DMS153 (cell line): ENCODE measurements at regions not wholly inside any gene's neighbourhood (a gene's known extent, or its start where the extent isn't known, plus 50 kb on each side); places are given as distances from the start of the nearest gene placed in this dataset.
"Not testable (repeated sequence)": the region's sequence is repeated elsewhere in the genome, so short reads cannot be mapped to it uniquely, and the experiment has no call there.

Source experiments
- DNase-seq: peaks from one replicate; lab custom pipeline; 2025; lab: John Stamatoyannopoulos, UW

DNA sequence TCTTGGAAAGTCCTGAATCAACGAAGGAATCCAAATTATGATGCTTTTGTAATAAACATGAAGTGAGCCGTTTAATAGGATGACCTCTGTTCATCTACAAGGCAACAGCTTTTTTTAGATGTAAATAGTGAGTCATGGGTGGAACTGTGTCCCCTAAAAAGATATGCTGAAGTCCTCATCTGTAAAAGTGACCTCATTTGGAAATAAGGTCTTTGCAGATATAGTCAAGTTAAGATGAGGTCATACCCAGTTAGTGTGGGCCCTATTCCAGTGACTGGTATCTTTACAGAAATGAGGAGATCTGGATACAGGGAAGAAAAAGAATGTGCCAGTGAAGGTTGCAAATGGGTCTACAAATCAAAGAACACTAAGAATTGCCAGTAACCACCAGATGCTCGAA, 1287.3 kb upstream of the ADGRL4 start:
- no peak for DNase-seq

GRCh38 chr1:80288750-80289149, 1282.2 kb upstream of the ADGRL4 start:
- not testable (repeated sequence) for DNase-seq

- no peak for DNase-seq
Observed at GRCh38 chr1:80282536-80282935, 1276.0 kb upstream of the ADGRL4 start.

GRCh38 chr1:80278936-80279335, 1272.4 kb upstream of the ADGRL4 start:
- no peak for DNase-seq

GRCh38 chr1:80274256-80274655, 1267.7 kb upstream of the ADGRL4 start:
- DNase-seq = no peak

- no peak for DNase-seq
Observed at GRCh38 chr1:80272495-80272894, 1266.0 kb upstream of the ADGRL4 start.

DNA sequence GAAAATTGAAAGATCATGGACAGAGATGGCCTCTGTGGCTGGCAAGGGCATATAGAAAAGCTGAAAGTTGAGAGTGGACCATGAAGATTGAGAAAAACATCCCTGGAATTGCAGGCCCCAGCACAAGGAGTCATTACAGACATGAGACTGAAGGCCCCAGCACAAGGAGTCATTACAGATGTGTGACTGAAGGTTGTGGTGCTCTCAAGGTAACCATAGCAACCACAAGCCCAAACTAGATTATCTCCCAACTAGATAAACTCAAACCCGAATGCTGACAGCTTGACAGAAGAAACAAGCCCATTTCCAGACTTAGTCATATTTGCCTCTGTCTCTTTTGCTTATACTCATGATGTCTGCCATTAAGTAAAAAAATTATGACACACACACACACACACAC, 1252.1 kb upstream of the ADGRL4 start:
- DNase-seq = no peak

DNA sequence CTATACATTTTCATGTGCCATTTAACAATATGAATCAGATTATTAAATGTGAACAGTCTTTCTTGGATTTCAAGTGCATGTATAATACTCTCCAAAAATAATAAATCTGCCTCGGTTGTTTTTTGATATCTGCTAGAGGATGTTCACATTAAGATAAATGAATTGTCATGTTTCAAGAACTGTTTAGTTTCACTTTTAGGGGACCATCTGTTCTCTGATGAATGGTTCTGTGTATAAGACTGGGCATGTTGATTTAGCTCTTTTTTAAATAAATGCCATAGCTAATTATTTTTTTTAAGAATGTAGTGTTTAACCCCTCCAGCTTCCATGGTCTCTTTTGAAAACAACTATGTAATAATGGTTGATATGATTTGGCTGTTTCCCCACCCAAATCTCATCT, 1245.1 kb upstream of the ADGRL4 start:
- DNase-seq = no peak

DNA sequence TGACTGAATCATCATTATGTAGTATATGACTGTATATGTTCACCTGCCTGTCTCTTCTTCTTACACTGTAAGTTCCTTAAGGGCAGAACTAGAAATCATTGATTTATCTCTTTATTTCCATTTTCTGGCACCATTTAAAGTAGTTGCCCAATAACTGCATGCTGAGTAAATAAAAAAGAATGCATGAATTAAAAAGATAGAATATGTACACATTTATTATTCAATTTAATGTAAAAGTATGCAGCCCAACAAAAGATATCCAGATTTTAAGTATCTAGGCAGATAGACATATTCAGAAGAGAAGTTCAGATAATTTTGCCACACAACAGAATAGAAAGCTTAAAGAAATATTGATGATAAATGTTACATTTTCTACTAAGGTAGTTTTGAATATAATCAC, 1244.6 kb upstream of the ADGRL4 start:
- DNase-seq = no peak

DNA sequence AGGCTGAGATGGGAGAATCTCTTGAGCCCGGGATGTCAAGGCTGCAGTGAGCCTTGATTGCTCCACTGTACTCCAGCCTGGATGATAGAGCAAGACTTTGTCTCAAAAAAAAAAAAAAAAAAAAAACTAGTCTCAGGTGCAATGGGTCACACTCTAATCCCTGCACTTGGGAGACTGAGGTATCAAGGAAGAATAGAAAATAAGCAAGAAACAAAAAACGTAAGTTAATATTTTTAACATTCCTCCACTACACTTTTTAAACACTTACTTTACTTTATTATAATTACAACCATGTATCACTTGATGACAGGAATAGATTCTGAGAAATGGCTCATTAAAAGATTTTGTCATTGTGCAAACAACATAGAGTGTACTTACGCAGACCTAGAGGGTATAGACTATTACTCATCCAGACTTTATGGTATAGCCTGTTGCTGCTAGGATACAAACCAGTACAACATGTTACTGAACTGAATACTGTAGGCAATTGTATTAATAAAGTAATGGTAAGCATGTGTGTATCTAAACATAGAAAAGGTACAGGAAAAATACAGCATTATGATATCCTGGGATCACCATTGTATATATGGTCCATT, 1244.1 kb upstream of the ADGRL4 start:
- no peak for DNase-seq

DNA sequence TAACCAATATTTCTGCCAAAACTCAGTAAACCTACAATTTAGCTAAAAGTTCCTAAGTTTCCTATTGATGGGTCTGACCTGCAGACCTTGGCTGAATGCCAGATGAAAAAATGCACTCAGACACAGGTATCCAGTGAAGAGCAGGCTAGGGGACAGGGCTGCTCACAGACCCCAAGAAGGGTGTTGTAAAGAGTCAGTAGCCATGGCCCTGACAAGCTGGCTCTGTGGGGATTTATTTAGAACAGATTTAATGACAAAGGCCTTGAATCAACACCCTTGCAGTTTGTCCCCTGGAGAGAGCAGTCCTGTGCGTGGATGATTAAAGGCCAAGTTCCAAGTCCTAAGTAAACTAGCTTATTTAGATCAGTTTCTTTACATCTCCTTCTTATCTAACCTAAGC, 1243.2 kb upstream of the ADGRL4 start:
- DNase-seq = no peak

- no peak for DNase-seq
Observed at GRCh38 chr1:80248886-80249285, 1242.4 kb upstream of the ADGRL4 start.

- no peak for DNase-seq
Observed at GRCh38 chr1:80245813-80246212, 1239.3 kb upstream of the ADGRL4 start.

DNA sequence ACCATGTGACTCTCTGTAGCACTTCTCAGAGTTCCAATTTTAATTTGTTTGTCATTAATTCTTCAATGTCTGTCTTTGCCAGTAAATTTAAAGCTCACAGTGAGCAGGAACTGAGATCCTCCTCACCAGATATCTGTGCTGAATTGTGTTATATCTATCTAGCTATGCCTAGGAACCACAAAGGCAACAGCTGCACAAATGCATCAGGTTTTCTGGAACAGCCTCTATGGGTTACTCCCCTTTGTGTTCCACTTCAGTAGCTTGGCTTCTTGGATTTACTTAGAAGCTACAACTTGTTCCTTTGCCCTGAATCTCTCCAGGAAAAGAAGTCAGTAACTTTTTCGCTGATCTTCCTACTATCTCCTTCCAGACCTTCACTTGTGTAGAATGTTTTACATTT, 1237.8 kb upstream of the ADGRL4 start:
- DNase-seq = no peak

DNA sequence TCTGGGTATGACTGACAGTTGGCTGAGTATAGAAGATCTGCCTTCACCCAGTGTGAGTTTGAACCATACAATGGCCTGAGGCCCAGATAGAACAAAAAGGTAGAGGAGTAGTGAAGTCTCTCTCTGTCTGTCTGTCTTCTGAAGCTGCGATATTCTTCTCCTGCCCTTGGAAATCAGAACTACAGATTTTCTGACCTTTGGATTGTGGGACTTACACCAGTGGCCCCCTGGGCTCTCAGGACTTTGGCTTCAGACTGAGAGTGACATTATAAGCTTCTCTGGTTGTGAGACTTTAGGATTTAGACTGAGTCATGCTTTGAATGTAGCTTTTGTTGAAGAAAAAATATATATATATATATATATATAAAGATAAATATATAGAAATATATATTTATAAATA, 1235.0 kb upstream of the ADGRL4 start:
- DNase-seq = no peak

- no peak for DNase-seq
Observed at GRCh38 chr1:80225510-80225909, 1219.0 kb upstream of the ADGRL4 start.

GRCh38 chr1:80221319-80221718, 1214.8 kb upstream of the ADGRL4 start:
- DNase-seq = no peak

- DNase-seq = peak; percentile 8
Observed at GRCh38 chr1:80218112-80218511, 1211.6 kb upstream of the ADGRL4 start.

- DNase-seq = peak; percentile 12
Observed at GRCh38 chr1:80217377-80217986, 1211.0 kb upstream of the ADGRL4 start.

- DNase-seq = no peak
Observed at GRCh38 chr1:80214888-80215540, 1208.5 kb upstream of the ADGRL4 start.

DNA sequence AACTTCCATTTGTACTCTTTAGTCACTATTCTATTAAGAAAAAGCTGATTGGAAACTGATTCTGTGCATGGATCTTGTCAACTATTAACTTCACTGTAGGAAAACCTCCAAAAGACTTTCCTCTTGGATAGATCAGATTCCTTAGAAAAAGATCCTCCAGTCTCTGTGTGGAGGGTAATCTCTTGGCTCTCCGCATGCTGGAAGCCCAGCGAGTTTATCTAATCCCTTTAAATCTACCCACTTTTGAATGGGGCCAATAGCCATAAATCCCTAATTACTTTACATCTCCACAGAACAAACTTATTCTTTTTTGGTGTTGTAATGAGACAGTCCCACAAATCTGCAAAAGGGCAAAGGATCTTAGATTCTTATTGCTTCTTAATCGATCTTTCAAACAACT, 1206.4 kb upstream of the ADGRL4 start:
- no peak for DNase-seq

DNA sequence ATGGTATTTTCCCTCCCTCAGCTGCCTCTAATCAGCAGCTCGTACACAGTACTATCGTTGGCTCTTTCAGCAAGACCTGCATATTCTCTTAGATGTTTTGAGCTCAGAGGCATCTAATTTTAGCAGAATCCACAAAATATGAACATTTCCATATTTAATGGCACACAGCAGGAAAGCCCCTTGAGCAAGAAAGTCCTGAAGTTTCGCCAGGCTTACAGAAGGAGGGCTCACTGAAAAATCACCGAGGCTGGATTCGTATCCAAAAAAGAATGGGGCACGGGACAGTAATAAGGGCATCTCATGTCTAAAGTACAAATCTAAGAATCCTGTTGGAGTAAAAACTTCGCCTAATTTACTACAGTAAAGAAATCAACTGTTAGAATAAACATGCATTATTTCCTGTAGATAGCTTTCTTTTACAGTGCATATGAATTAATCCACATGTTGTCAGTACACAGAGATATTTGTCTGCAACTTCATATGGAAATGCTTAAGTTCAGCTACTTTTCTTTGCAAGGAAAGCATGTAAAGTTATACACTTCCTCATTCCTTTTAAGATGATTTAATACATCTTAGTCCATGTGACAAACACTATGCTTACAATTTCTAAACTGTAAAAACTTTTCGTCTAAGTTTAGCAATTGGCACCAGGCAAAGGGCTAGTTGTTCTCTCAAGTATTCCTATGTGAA, 1205.3 kb upstream of the ADGRL4 start:
- no peak for DNase-seq

DNA sequence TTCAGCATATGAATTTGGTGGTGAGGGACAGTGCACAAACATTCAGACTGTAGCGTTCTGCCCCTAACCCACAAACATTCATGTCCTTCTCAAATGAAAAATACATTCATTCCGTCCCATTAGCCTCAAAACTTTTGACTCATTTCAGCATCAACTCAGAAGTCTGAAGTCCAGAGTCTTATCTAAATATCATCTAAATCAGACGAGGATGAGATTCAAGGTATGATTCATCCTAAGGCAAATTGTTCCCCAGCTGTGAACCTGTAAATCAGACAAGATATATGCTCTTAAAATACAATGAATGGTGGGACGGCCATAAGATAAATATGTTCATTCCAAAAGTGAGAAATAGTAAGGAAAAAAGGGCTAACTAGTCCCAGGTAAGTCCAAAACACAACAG, 1195.6 kb upstream of the ADGRL4 start:
- no peak for DNase-seq
